ENCODE measurements at regions not wholly inside any gene's neighbourhood (a gene's known extent, or its start where the extent isn't known, plus 50 kb on each side); places are given as distances from the start of the nearest gene placed in this dataset.

DNA sequence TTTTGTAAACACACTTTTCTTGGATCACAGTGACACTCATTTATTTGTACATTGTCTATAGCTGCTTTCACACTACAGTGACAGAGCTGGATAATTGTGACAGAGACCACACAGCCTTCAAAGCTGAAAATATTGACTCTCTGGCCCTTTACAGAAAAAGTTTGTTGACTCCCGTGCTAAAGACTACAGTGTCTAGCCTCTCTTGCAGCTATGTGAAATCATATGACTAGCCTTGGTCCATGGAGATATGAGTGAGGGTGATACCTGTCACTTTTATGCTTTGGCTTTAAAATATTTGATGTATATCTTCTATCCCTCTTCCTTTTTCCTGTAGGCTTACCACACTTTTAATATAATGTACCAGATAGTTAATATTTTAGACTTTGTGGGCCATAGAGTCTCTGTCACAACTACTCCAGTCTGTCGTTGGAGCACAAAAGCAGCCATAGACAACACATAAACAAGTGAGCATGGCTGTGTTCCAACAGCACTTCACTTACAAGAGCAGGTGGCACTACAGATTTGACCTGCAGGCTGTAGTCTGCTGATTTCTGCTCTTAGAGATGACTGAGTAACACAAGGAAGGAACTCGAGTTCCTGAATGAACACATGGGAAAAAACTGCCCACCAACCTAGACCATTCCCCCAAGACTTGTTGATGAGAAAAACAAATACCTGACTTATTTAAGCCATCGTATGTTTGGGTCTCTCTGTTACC, 73.5 kb upstream of the ANKRD55 start:
- TF ChIP-seq, protein P1, sequence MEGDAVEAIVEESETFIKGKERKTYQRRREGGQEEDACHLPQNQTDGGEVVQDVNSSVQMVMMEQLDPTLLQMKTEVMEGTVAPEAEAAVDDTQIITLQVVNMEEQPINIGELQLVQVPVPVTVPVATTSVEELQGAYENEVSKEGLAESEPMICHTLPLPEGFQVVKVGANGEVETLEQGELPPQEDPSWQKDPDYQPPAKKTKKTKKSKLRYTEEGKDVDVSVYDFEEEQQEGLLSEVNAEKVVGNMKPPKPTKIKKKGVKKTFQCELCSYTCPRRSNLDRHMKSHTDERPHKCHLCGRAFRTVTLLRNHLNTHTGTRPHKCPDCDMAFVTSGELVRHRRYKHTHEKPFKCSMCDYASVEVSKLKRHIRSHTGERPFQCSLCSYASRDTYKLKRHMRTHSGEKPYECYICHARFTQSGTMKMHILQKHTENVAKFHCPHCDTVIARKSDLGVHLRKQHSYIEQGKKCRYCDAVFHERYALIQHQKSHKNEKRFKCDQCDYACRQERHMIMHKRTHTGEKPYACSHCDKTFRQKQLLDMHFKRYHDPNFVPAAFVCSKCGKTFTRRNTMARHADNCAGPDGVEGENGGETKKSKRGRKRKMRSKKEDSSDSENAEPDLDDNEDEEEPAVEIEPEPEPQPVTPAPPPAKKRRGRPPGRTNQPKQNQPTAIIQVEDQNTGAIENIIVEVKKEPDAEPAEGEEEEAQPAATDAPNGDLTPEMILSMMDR (IDR thresholded peaks at IDR 0.05) = no peak
- TF ChIP-seq POLR2AphosphoS5 (IDR thresholded peaks at IDR 0.05) = no peak

Measured in upper lobe of left lung (tissue), 4 donors.